GM23338 (cell line): ENCODE measurements at regions not wholly inside any gene's neighbourhood (a gene's known extent, or its start where the extent isn't known, plus 50 kb on each side); places are given as distances from the start of the nearest gene placed in this dataset.

ENCODE experiments used
- ATAC-seq: fragments of 200-7000 bp; cut with Tn5 transposase; 3 replicates; pipeline ENCODE4 v1.9.1; 2020
- DNase-seq: peaks from one replicate; pipeline ENCODE4 v3.0.0-alpha.2; 2015; ENCODE audit warnings: low spot score
- H2AFZ ChIP-seq: fragments of 200-600 bp; sonication (generic); 2 replicates; pipeline ENCODE4 v1.8.0; 2016; ENCODE audit warnings: antibody characterized with exemption, mild to moderate bottlenecking, moderate library complexity
- H3F3A ChIP-seq: fragments of 200-600 bp; sonication (generic); replicated peaks from 2 replicates; pipeline ENCODE4 v1.8.0; 2017; ENCODE audit warnings: antibody characterized with exemption, mixed run types, low read depth
- H3K27ac ChIP-seq: fragments of 200-600 bp; sonication (generic); 2 replicates; pipeline ENCODE4 v1.6.1; 2016; ENCODE audit warnings: low read depth
- H3K27me3 ChIP-seq: fragments of 200-600 bp; sonication (generic); 2 replicates; pipeline ENCODE4 v1.8.0; 2016; ENCODE audit warnings: mild to moderate bottlenecking, mixed run types, moderate library complexity; ENCODE audit not compliant: insufficient read depth
- H3K36me3 ChIP-seq: fragments of 200-600 bp; sonication (generic); 2 replicates; pipeline ENCODE4 v1.8.0; 2016; ENCODE audit warnings: mild to moderate bottlenecking; ENCODE audit not compliant: insufficient read depth
- H3K4me1 ChIP-seq: fragments of 200-600 bp; sonication (generic); 2 replicates; pipeline ENCODE4 v1.8.0; 2016; ENCODE audit warnings: mild to moderate bottlenecking, moderate library complexity; ENCODE audit not compliant: insufficient read depth
- H3K4me2 ChIP-seq: fragments of 200-600 bp; sonication (generic); 2 replicates; pipeline ENCODE4 v1.7.1; 2017; ENCODE audit warnings: mixed run types
- H3K4me3 ChIP-seq: fragments of 200-600 bp; sonication (generic); 2 replicates; pipeline ENCODE4 v1.6.1; 2016; ENCODE audit warnings: mixed run types
- H3K79me2 ChIP-seq: fragments of 200-600 bp; sonication (generic); replicated peaks from 2 replicates; pipeline ENCODE4 v1.8.0; 2017; ENCODE audit warnings: mild to moderate bottlenecking; ENCODE audit not compliant: insufficient read depth
- H3K9me2 ChIP-seq: fragments of 200-600 bp; sonication (generic); 2 replicates; pipeline ENCODE4 v1.8.0; 2017; ENCODE audit not compliant: insufficient read depth
- H4K20me1 ChIP-seq: fragments of 200-600 bp; sonication (generic); replicated peaks from 2 replicates; pipeline ENCODE4 v1.8.0; 2017; ENCODE audit warnings: mild to moderate bottlenecking; ENCODE audit not compliant: insufficient read depth
- H3K27ac Mint-ChIP-seq: 2 replicates; pipeline ENCODE4 v1.8.0; 2020; ENCODE audit warnings: inconsistent platforms, mild to moderate bottlenecking, moderate library complexity, mixed read lengths
- H3K27me3 Mint-ChIP-seq: 3 replicates; pipeline ENCODE4 v1.8.0; 2022; ENCODE audit warnings: low read depth, mild to moderate bottlenecking, moderate library complexity, mixed read lengths, inconsistent platforms; ENCODE audit not compliant: insufficient read depth, poor library complexity
- H3K36me3 Mint-ChIP-seq: 3 replicates; pipeline ENCODE4 v1.8.0; 2021; ENCODE audit warnings: low read depth, mild to moderate bottlenecking, inconsistent platforms, moderate library complexity, mixed read lengths
- H3K4me1 Mint-ChIP-seq: 3 replicates; pipeline ENCODE4 v1.8.0; 2020; ENCODE audit warnings: mild to moderate bottlenecking, inconsistent platforms, mixed read lengths
- H3K4me3 Mint-ChIP-seq: 3 replicates; pipeline ENCODE4 v1.8.0; 2021; ENCODE audit warnings: moderate library complexity, mild to moderate bottlenecking, inconsistent platforms, mixed read lengths
- H3K9me3 Mint-ChIP-seq: 3 replicates; pipeline ENCODE4 v1.8.0; 2020; ENCODE audit warnings: moderate library complexity, mild to moderate bottlenecking, inconsistent platforms, mixed read lengths
- JUNB ChIP-seq: IDR thresholded peaks from one replicate; pipeline ENCODE4 v1.6.1; 2016; ENCODE audit warnings: antibody characterized with exemption; ENCODE audit not compliant: unreplicated experiment
- NANOG ChIP-seq: IDR thresholded peaks from 2 replicates; pipeline ENCODE4 v1.6.1; 2016; ENCODE audit warnings: antibody characterized with exemption, borderline replicate concordance
- POLR2AphosphoS5 ChIP-seq: IDR thresholded peaks from 2 replicates; pipeline ENCODE4 v1.6.1; 2016; ENCODE audit warnings: antibody characterized with exemption, low read depth
- STAT1 ChIP-seq: IDR thresholded peaks from one replicate; pipeline ENCODE4 v1.6.1; 2016; ENCODE audit warnings: antibody characterized with exemption; ENCODE audit not compliant: unreplicated experiment
- ZNF114 ChIP-seq: fragments of 250-450 bp; sonication (Bioruptor Pico); IDR thresholded peaks from 2 replicates; pipeline ENCODE4 v1.5.0; 2020; ENCODE audit warnings: mild to moderate bottlenecking, moderate library complexity
- ZNF331 ChIP-seq: fragments of 250-450 bp; sonication (Bioruptor Pico); IDR thresholded peaks from 2 replicates; pipeline ENCODE4 v1.5.0; 2020; ENCODE audit warnings: low read depth, mild to moderate bottlenecking, moderate library complexity
- TF ChIP-seq, protein P1 (sequence below): IDR thresholded peaks from one replicate; pipeline ENCODE4 v1.6.1; 2018; ENCODE audit warnings: antibody characterized with exemption; ENCODE audit not compliant: unreplicated experiment
- TF ChIP-seq, protein P2 (sequence below), 2 experiments: fragments of 200-600 bp in 1 of 2; sonication (generic) in 1 of 2; conservative IDR thresholded peaks; 2 replicates each; pipeline versions ENCODE4 v1.5.1 to v1.6.1; 2016 to 2017; ENCODE audit warnings: antibody characterized with exemption in 2 of 2, low read depth in 2 of 2, mild to moderate bottlenecking in 2 of 2, moderate library complexity in 1 of 2
- TF ChIP-seq, protein P3 (sequence below): IDR thresholded peaks from 2 replicates; pipeline ENCODE4 v1.6.1; 2016; ENCODE audit warnings: antibody characterized with exemption

GRCh38 chr12:90166012-90166411, 457.4 kb upstream of the ATP2B1 start (continued):
- TF ChIP-seq, protein P1, sequence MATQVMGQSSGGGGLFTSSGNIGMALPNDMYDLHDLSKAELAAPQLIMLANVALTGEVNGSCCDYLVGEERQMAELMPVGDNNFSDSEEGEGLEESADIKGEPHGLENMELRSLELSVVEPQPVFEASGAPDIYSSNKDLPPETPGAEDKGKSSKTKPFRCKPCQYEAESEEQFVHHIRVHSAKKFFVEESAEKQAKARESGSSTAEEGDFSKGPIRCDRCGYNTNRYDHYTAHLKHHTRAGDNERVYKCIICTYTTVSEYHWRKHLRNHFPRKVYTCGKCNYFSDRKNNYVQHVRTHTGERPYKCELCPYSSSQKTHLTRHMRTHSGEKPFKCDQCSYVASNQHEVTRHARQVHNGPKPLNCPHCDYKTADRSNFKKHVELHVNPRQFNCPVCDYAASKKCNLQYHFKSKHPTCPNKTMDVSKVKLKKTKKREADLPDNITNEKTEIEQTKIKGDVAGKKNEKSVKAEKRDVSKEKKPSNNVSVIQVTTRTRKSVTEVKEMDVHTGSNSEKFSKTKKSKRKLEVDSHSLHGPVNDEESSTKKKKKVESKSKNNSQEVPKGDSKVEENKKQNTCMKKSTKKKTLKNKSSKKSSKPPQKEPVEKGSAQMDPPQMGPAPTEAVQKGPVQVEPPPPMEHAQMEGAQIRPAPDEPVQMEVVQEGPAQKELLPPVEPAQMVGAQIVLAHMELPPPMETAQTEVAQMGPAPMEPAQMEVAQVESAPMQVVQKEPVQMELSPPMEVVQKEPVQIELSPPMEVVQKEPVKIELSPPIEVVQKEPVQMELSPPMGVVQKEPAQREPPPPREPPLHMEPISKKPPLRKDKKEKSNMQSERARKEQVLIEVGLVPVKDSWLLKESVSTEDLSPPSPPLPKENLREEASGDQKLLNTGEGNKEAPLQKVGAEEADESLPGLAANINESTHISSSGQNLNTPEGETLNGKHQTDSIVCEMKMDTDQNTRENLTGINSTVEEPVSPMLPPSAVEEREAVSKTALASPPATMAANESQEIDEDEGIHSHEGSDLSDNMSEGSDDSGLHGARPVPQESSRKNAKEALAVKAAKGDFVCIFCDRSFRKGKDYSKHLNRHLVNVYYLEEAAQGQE = no peak
- no peak for TF ChIP-seq JUNB
- no peak for TF ChIP-seq ZNF114 (CRISPR knock-in tag)

DNA sequence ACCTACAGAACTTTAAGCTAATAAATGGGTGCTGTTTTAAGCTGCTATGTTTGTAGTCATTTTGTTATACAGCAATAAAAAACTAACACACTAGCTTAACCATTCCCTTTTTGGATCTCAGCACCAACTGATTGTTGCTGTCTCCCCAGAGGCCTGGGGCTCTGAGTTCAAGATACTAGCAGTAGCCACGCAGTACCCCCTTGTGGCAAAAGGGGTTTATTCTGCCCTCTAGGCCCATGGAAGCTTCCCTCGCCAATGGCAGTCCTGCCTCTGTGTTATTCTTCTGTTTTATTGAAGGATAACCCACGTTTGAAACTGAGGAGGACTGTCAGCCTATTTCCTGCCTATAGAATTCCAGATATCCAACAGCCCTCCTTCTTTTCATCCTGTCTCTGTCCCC, 455.3 kb upstream of the ATP2B1 start:
- peaks cover 19% of the 10 kb centered on the region for H3K9me3 Mint-ChIP-seq
- no peaks in the 10 kb centered on the region for H3K36me3 ChIP-seq
- no peaks in the 10 kb centered on the region for H3K79me2 ChIP-seq
- DNase-seq (peak; percentile 39), ATAC-seq (no peak; the same call in 1 of the 3 replicates)
- H3K9me2 ChIP-seq = 0 out of 2 replicates have a peak, but pooled peaks cover 9% of the 10 kb centered on the region
- H3F3A ChIP-seq = no peaks in the 10 kb centered on the region
- TF ChIP-seq, protein P2, sequence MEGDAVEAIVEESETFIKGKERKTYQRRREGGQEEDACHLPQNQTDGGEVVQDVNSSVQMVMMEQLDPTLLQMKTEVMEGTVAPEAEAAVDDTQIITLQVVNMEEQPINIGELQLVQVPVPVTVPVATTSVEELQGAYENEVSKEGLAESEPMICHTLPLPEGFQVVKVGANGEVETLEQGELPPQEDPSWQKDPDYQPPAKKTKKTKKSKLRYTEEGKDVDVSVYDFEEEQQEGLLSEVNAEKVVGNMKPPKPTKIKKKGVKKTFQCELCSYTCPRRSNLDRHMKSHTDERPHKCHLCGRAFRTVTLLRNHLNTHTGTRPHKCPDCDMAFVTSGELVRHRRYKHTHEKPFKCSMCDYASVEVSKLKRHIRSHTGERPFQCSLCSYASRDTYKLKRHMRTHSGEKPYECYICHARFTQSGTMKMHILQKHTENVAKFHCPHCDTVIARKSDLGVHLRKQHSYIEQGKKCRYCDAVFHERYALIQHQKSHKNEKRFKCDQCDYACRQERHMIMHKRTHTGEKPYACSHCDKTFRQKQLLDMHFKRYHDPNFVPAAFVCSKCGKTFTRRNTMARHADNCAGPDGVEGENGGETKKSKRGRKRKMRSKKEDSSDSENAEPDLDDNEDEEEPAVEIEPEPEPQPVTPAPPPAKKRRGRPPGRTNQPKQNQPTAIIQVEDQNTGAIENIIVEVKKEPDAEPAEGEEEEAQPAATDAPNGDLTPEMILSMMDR (conservative IDR thresholded peaks at IDR 0.05; ENCODE audit: low read depth in 2 of 2) = peak; percentile 45 to 64; a peak in 3 of 4 replicates
- TF ChIP-seq ZNF331 (CRISPR knock-in tag) = no peak
- no peak overlapping the region for H3K27ac ChIP-seq
- H3K4me1 ChIP-seq = no peaks in the 10 kb centered on the region
- no peak overlapping the region for H2AFZ ChIP-seq
- peaks cover 3% of the 10 kb centered on the region for H3K27me3 Mint-ChIP-seq
- peaks cover 7% of the 10 kb centered on the region for H3K4me1 Mint-ChIP-seq
- no peak overlapping the region for H3K4me2 ChIP-seq
- no peak overlapping the region for H3K4me3 ChIP-seq
- H3K27ac Mint-ChIP-seq = no peak overlapping the region
- H3K4me3 Mint-ChIP-seq = no peak overlapping the region
- peaks cover 19% of the 10 kb centered on the region for H3K36me3 Mint-ChIP-seq
- H4K20me1 ChIP-seq = no peaks in the 10 kb centered on the region
- H3K27me3 ChIP-seq = no peaks in the 10 kb centered on the region

GRCh38 chr12:90153827-90154226, 445.2 kb upstream of the ATP2B1 start:
- H3K9me3 Mint-ChIP-seq = no peaks in the 10 kb centered on the region
- no peak for TF ChIP-seq STAT1
- TF ChIP-seq NANOG = no peak
- TF ChIP-seq, protein P2 (conservative IDR thresholded peaks at IDR 0.05; ENCODE audit: low read depth in 2 of 2) = no peak
- TF ChIP-seq, protein P3, sequence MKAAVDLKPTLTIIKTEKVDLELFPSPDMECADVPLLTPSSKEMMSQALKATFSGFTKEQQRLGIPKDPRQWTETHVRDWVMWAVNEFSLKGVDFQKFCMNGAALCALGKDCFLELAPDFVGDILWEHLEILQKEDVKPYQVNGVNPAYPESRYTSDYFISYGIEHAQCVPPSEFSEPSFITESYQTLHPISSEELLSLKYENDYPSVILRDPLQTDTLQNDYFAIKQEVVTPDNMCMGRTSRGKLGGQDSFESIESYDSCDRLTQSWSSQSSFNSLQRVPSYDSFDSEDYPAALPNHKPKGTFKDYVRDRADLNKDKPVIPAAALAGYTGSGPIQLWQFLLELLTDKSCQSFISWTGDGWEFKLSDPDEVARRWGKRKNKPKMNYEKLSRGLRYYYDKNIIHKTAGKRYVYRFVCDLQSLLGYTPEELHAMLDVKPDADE = no peak
- no peak for TF ChIP-seq POLR2AphosphoS5

More at GRCh38 chr12:90153827-90154226, 445.2 kb upstream of the ATP2B1 start:
- no peaks in the 10 kb centered on the region for H4K20me1 ChIP-seq
- Mint-ChIP-seq H3K4me1 (peaks cover 4% of the 10 kb centered on the region), H3K36me3 (no peaks in the 10 kb centered on the region), H3K27me3 (no peaks in the 10 kb centered on the region), H3K4me3 (no peak overlapping the region), H3K27ac (no peak overlapping the region)
- no peak overlapping the region for H2AFZ ChIP-seq
- no peak overlapping the region for H3K4me3 ChIP-seq
- H3K27me3 ChIP-seq = no peaks in the 10 kb centered on the region
- no peaks in the 10 kb centered on the region for H3K9me2 ChIP-seq
- H3K79me2 ChIP-seq = no peaks in the 10 kb centered on the region
- no peak for DNase-seq
- no peaks in the 10 kb centered on the region for H3F3A ChIP-seq
- H3K4me1 ChIP-seq = no peaks in the 10 kb centered on the region
- no peak overlapping the region for H3K27ac ChIP-seq
- ATAC-seq = no peak
- no peak overlapping the region for H3K4me2 ChIP-seq
- H3K36me3 ChIP-seq = no peaks in the 10 kb centered on the region
